Liver (tissue), 3 donors: ENCODE measurements at regions not wholly inside any gene's neighbourhood (a gene's known extent, or its start where the extent isn't known, plus 50 kb on each side); places are given as distances from the start of the nearest gene placed in this dataset.

Experiments
- CTCF ChIP-seq: fragments of 150-350 bp; IDR thresholded peaks from 2 replicates; pipeline ENCODE4 v1.5.1; 2017; ENCODE audit warnings: improper control_type of control experiment, low read depth, low read length; ENCODE audit not compliant: missing input control
- FOXA1 ChIP-seq: IDR thresholded peaks from 2 replicates; pipeline ENCODE4 v1.6.1; 2016; ENCODE audit warnings: antibody characterized with exemption
- GABPA ChIP-seq, 2 donors: IDR thresholded peaks in 1 of 2; conservative IDR thresholded peaks in 1 of 2; 2 replicates each; pipeline ENCODE4 v1.6.1; 2016; ENCODE audit warnings: antibody characterized with exemption in 2 of 2, mild to moderate bottlenecking in 1 of 2, moderate library complexity in 1 of 2
- JUND ChIP-seq, 2 donors: IDR thresholded peaks; 2 replicates each; pipeline ENCODE4 v1.6.1; 2016; ENCODE audit warnings: antibody characterized with exemption in 2 of 2
- MAX ChIP-seq: IDR thresholded peaks from 2 replicates; pipeline ENCODE4 v1.6.1; 2016; ENCODE audit warnings: antibody characterized with exemption
- RXRA ChIP-seq, 2 donors: IDR thresholded peaks; 2 replicates each; pipeline ENCODE4 v1.6.1; 2017 to 2018; ENCODE audit warnings: antibody characterized with exemption in 2 of 2, mild to moderate bottlenecking in 1 of 2
- SP1 ChIP-seq: IDR thresholded peaks from 2 replicates; pipeline ENCODE4 v1.6.1; 2018; ENCODE audit warnings: antibody characterized with exemption, mild to moderate bottlenecking
- TAF1 ChIP-seq: conservative IDR thresholded peaks from 2 replicates; pipeline ENCODE4 v1.6.1; 2016; ENCODE audit warnings: antibody characterized with exemption, mild to moderate bottlenecking
- YY1 ChIP-seq: IDR thresholded peaks from 2 replicates; pipeline ENCODE4 v1.6.1; 2016; ENCODE audit warnings: antibody characterized with exemption, mild to moderate bottlenecking
- ZBTB33 ChIP-seq: IDR thresholded peaks from 2 replicates; pipeline ENCODE4 v1.6.1; 2016; ENCODE audit warnings: antibody characterized with exemption
- TF ChIP-seq, protein P1 (sequence below): IDR thresholded peaks from 2 replicates; pipeline ENCODE4 v1.6.1; 2016; ENCODE audit warnings: antibody characterized with exemption, mild to moderate bottlenecking
- TF ChIP-seq, protein P2 (sequence below): IDR thresholded peaks from 2 replicates; pipeline ENCODE4 v1.6.1; 2016; ENCODE audit warnings: antibody characterized with exemption
- donor health status: healthy.
- donor health status: healthy.

DNA sequence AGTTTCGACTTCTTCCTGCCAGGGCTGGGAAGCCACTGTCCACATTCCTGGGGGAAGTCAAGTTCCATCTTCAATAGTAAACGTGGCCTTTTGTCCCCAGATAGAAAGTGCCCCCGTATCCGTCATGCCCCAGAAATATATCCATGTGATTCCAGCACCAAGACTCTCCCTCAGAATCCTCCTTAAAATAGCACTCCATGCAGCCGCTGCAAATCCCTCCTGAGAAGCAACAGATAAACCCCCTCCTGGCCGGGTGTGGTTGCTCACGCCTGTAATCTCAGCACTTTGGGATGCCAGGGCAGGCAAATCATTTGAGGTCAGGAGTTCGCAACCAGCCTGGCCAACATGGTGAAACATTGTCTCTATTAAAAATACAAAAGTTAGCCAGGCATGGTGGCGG is 126.1 kb downstream of the OLFM1 start:
- no peak for TF ChIP-seq CTCF
- TF ChIP-seq MAX = no peak
- TF ChIP-seq ZBTB33 = no peak
- TF ChIP-seq TAF1 = no peak
- no peak for TF ChIP-seq SP1
- TF ChIP-seq FOXA1 = no peak
- TF ChIP-seq, protein P1, sequence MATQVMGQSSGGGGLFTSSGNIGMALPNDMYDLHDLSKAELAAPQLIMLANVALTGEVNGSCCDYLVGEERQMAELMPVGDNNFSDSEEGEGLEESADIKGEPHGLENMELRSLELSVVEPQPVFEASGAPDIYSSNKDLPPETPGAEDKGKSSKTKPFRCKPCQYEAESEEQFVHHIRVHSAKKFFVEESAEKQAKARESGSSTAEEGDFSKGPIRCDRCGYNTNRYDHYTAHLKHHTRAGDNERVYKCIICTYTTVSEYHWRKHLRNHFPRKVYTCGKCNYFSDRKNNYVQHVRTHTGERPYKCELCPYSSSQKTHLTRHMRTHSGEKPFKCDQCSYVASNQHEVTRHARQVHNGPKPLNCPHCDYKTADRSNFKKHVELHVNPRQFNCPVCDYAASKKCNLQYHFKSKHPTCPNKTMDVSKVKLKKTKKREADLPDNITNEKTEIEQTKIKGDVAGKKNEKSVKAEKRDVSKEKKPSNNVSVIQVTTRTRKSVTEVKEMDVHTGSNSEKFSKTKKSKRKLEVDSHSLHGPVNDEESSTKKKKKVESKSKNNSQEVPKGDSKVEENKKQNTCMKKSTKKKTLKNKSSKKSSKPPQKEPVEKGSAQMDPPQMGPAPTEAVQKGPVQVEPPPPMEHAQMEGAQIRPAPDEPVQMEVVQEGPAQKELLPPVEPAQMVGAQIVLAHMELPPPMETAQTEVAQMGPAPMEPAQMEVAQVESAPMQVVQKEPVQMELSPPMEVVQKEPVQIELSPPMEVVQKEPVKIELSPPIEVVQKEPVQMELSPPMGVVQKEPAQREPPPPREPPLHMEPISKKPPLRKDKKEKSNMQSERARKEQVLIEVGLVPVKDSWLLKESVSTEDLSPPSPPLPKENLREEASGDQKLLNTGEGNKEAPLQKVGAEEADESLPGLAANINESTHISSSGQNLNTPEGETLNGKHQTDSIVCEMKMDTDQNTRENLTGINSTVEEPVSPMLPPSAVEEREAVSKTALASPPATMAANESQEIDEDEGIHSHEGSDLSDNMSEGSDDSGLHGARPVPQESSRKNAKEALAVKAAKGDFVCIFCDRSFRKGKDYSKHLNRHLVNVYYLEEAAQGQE = no peak
- no peak for TF ChIP-seq RXRA (IDR thresholded peaks at IDR 0.05)
- TF ChIP-seq, protein P2, sequence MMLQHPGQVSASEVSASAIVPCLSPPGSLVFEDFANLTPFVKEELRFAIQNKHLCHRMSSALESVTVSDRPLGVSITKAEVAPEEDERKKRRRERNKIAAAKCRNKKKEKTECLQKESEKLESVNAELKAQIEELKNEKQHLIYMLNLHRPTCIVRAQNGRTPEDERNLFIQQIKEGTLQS = no peak
- TF ChIP-seq YY1 = no peak
- TF ChIP-seq GABPA (IDR thresholded peaks at IDR 0.05 in 1 of 2, conservative IDR thresholded peaks at IDR 0.05 in 1 of 2) = no peak
- no peak for TF ChIP-seq JUND (IDR thresholded peaks at IDR 0.05)
